ENCODE measurements at regions not wholly inside any gene's neighbourhood (a gene's known extent, or its start where the extent isn't known, plus 50 kb on each side); places are given as distances from the start of the nearest gene placed in this dataset.

DNA sequence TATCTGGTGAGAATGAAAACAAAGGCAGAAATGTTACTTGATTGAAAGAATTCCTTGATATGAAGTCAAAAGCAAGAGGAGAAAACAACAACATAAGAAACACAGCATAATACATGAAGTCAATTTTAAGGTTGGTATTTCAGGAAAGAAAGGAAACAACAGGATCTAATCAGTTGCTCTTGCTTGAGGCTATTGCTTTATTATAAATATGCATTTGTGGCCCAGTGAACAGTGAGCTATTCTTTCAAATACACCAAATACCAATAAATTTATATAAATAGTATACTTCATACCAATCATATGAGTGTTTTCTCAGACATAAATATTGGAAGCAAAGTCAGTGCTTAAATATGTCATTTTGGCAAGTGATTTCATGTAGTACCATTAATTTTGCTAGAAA, 806.6 kb downstream of the NXPH1 start:
- no peak overlapping the region for H3K9ac ChIP-seq
- H3K4me3 ChIP-seq, result no peak overlapping the region
- no peak for TF ChIP-seq Cebpa-rat (IDR thresholded peaks at IDR 0.05)
- H3K9me3 ChIP-seq, result no peaks in the 10 kb centered on the region
- H3K4me1 ChIP-seq, result no peaks in the 10 kb centered on the region
- no peaks in the 10 kb centered on the region for H3K27me3 ChIP-seq
- no peak overlapping the region for H3K27ac ChIP-seq
- no peaks in the 10 kb centered on the region for H4K20me1 ChIP-seq
- H3K36me3 ChIP-seq, result no peaks in the 10 kb centered on the region
- H3K4me2 ChIP-seq, result no peak overlapping the region

DNA sequence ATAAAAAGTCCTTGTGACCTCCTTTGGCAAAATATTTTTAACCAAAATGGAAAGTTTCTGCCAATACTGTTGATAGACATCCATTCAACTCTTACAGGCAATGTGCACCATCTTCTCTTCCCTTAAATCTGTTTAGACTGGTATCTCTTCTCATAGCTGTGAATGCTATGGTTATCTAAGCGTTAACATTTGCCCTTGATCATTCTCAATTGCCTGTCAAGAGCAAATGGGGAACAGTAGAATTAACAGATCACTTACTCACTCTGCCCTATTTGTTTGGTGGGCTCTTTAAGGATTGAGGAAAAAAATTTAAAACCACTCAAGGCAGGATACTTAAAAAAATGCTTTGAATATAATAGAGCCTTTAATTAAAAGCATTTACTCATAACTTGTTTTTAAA, 808.4 kb downstream of the NXPH1 start:
- no peaks in the 10 kb centered on the region for H3K27me3 ChIP-seq
- H3K4me2 ChIP-seq, result no peak overlapping the region
- no peaks in the 10 kb centered on the region for H4K20me1 ChIP-seq
- no peak overlapping the region for H3K9ac ChIP-seq
- H3K9me3 ChIP-seq, result no peaks in the 10 kb centered on the region
- H3K36me3 ChIP-seq, result no peaks in the 10 kb centered on the region
- TF ChIP-seq Cebpa-rat (IDR thresholded peaks at IDR 0.05), result no peak
- H3K4me1 ChIP-seq, result no peaks in the 10 kb centered on the region
- H3K27ac ChIP-seq, result no peak overlapping the region
- no peak overlapping the region for H3K4me3 ChIP-seq

GRCh38 chr7:9242636-9243035, 809.2 kb downstream of the NXPH1 start:
- H3K4me2 ChIP-seq, result no peak overlapping the region
- H4K20me1 ChIP-seq, result no peaks in the 10 kb centered on the region
- TF ChIP-seq Cebpa-rat (IDR thresholded peaks at IDR 0.05), result no peak
- no peaks in the 10 kb centered on the region for H3K9me3 ChIP-seq
- H3K4me3 ChIP-seq, result no peak overlapping the region
- H3K4me1 ChIP-seq, result no peaks in the 10 kb centered on the region
- H3K27me3 ChIP-seq, result no peaks in the 10 kb centered on the region
- H3K27ac ChIP-seq, result no peak overlapping the region
- H3K36me3 ChIP-seq, result no peaks in the 10 kb centered on the region
- H3K9ac ChIP-seq, result no peak overlapping the region

DNA sequence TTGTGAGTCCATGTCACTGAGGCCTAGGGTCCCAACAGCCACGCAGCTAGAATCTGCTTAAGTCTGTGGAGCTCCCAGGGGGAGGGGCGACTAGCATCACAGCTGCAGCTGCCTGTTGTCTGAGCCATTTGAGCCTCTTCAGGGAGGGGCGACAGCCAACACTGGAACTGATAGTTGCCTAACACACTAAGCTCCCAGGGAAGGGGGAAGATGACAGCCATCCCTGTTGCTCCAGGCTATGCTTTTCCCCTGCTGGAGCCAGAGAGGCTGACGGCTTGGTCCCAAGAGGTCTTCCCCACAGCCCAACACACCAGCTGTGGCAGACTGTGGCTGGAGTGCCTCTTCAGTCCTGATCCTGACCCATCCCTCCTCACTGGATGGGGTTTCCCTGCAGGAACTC, 817.5 kb downstream of the NXPH1 start:
- no peaks in the 10 kb centered on the region for H3K27me3 ChIP-seq
- H4K20me1 ChIP-seq, result no peaks in the 10 kb centered on the region
- H3K9me3 ChIP-seq, result no peaks in the 10 kb centered on the region
- no peak for TF ChIP-seq Cebpa-rat (IDR thresholded peaks at IDR 0.05)
- H3K9ac ChIP-seq, result no peak overlapping the region
- no peaks in the 10 kb centered on the region for H3K4me1 ChIP-seq
- no peak overlapping the region for H3K27ac ChIP-seq
- H3K4me2 ChIP-seq, result no peak overlapping the region
- H3K4me3 ChIP-seq, result no peak overlapping the region
- no peaks in the 10 kb centered on the region for H3K36me3 ChIP-seq

- H3K4me2 ChIP-seq, result no peak overlapping the region
- no peak overlapping the region for H3K27ac ChIP-seq
- H3K27me3 ChIP-seq, result no peaks in the 10 kb centered on the region
- no peak overlapping the region for H3K9ac ChIP-seq
- TF ChIP-seq Cebpa-rat (IDR thresholded peaks at IDR 0.05), result no peak
- H3K4me3 ChIP-seq, result no peak overlapping the region
- no peaks in the 10 kb centered on the region for H3K36me3 ChIP-seq
- H3K9me3 ChIP-seq, result no peaks in the 10 kb centered on the region
- no peaks in the 10 kb centered on the region for H4K20me1 ChIP-seq
- H3K4me1 ChIP-seq, result no peaks in the 10 kb centered on the region
These were observed 831.0 kb downstream of the NXPH1 start for GRCh38 chr7:9264395-9264794.

GRCh38 chr7:9280088-9280487, 846.7 kb downstream of the NXPH1 start:
- no peaks in the 10 kb centered on the region for H3K36me3 ChIP-seq
- no peaks in the 10 kb centered on the region for H3K27me3 ChIP-seq
- no peaks in the 10 kb centered on the region for H3K4me1 ChIP-seq
- no peak for TF ChIP-seq Cebpa-rat (IDR thresholded peaks at IDR 0.05)
- no peaks in the 10 kb centered on the region for H3K9me3 ChIP-seq
- no peak overlapping the region for H3K4me2 ChIP-seq
- no peak overlapping the region for H3K4me3 ChIP-seq
- H4K20me1 ChIP-seq, result no peaks in the 10 kb centered on the region
- H3K9ac ChIP-seq, result no peak overlapping the region
- no peak overlapping the region for H3K27ac ChIP-seq

- no peak for TF ChIP-seq Cebpa-rat (IDR thresholded peaks at IDR 0.05)
- Histone ChIP-seq H3K9me3 (no peaks in the 10 kb centered on the region), H3K36me3 (no peaks in the 10 kb centered on the region)
These were observed 849.8 kb downstream of the NXPH1 start for GRCh38 chr7:9283246-9283645.

GRCh38 chr7:9302436-9302835, 869.0 kb downstream of the NXPH1 start:
- no peaks in the 10 kb centered on the region for H4K20me1 ChIP-seq
- H3K9me3 ChIP-seq, result no peaks in the 10 kb centered on the region
- TF ChIP-seq Cebpa-rat (IDR thresholded peaks at IDR 0.05), result no peak
- H3K9ac ChIP-seq, result no peak overlapping the region
- no peak overlapping the region for H3K4me2 ChIP-seq
- no peaks in the 10 kb centered on the region for H3K36me3 ChIP-seq
- no peaks in the 10 kb centered on the region for H3K27me3 ChIP-seq
- H3K4me1 ChIP-seq, result no peaks in the 10 kb centered on the region
- no peak overlapping the region for H3K4me3 ChIP-seq
- no peak overlapping the region for H3K27ac ChIP-seq

More at GRCh38 chr7:9283246-9283645, 849.8 kb downstream of the NXPH1 start:
- no peaks in the 10 kb centered on the region for H3K4me1 ChIP-seq
- H3K27ac ChIP-seq, result no peak overlapping the region
- no peak overlapping the region for H3K4me2 ChIP-seq
- no peak overlapping the region for H3K9ac ChIP-seq
- no peaks in the 10 kb centered on the region for H4K20me1 ChIP-seq
- H3K27me3 ChIP-seq, result no peaks in the 10 kb centered on the region
- no peak overlapping the region for H3K4me3 ChIP-seq

DNA sequence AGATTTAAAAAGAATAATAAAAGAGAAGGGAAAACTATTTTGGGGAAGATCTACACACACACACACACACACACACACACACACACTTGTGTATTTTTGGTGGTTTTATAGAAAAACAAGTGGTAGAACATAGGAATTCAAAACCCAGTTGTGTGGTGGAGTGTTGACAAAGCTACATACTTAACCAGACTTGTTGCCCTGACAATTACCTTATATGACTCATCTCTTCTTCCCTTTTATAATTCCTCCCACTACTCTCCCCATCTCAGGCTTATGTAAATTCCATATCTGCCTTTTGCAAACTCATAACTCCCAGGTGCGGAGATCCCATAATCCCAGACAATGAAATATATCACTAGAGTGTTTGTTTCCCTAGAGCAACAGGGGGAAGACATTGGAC, 873.7 kb downstream of the NXPH1 start:
- H3K4me3 ChIP-seq, result no peak overlapping the region
- H3K36me3 ChIP-seq, result no peaks in the 10 kb centered on the region
- no peaks in the 10 kb centered on the region for H3K4me1 ChIP-seq
- no peak overlapping the region for H3K9ac ChIP-seq
- H3K4me2 ChIP-seq, result no peak overlapping the region
- no peak overlapping the region for H3K27ac ChIP-seq
- H3K27me3 ChIP-seq, result no peaks in the 10 kb centered on the region
- H4K20me1 ChIP-seq, result no peaks in the 10 kb centered on the region
- no peaks in the 10 kb centered on the region for H3K9me3 ChIP-seq
- TF ChIP-seq Cebpa-rat (IDR thresholded peaks at IDR 0.05), result no peak

GRCh38 chr7:9324513-9324912, 891.1 kb downstream of the NXPH1 start:
- Histone ChIP-seq H4K20me1 (no peaks in the 10 kb centered on the region), H3K4me3 (no peak overlapping the region), H3K4me1 (0 out of 2 replicates have a peak, but pooled peaks cover 5% of the 10 kb centered on the region), H3K9me3 (no peaks in the 10 kb centered on the region), H3K27ac (no peak overlapping the region), H3K4me2 (no peak overlapping the region), H3K36me3 (no peaks in the 10 kb centered on the region), H3K27me3 (no peaks in the 10 kb centered on the region), H3K9ac (no peak overlapping the region)
- TF ChIP-seq Cebpa-rat (IDR thresholded peaks at IDR 0.05), result no peak

GRCh38 chr7:9328296-9328695, 894.9 kb downstream of the NXPH1 start:
- H4K20me1 ChIP-seq, result no peaks in the 10 kb centered on the region

More at GRCh38 chr7:9328296-9328695, 894.9 kb downstream of the NXPH1 start:
- no peak for TF ChIP-seq Cebpa-rat (IDR thresholded peaks at IDR 0.05)
- Histone ChIP-seq H3K9ac (no peak overlapping the region), H3K27ac (no peak overlapping the region), H3K4me2 (no peak overlapping the region), H3K27me3 (no peaks in the 10 kb centered on the region), H3K4me1 (0 out of 2 replicates have a peak, but pooled peaks cover 3% of the 10 kb centered on the region), H3K4me3 (no peak overlapping the region), H3K36me3 (no peaks in the 10 kb centered on the region), H3K9me3 (no peaks in the 10 kb centered on the region)

Data from BLaER1 (cell line).